ENCODE measurements at regions not wholly inside any gene's neighbourhood (a gene's known extent, or its start where the extent isn't known, plus 50 kb on each side); places are given as distances from the start of the nearest gene placed in this dataset.

- no peak overlapping the region for H3K4me3 Mint-ChIP-seq
- H3K36me3 Mint-ChIP-seq: no peaks in the 10 kb centered on the region
- no peak for DNase-seq (ENCODE audit: low spot score in 2 of 2, unreplicated experiment in 2 of 2)
- no peaks in the 10 kb centered on the region for H3K9me3 Mint-ChIP-seq
- H3K27me3 Mint-ChIP-seq (ENCODE audit: low read depth): peaks cover 45% of the 10 kb centered on the region
- no peak for TF ChIP-seq CTCF (IDR thresholded peaks at IDR 0.05; ENCODE audit: unreplicated experiment)
- no peaks in the 10 kb centered on the region for H3K4me1 Mint-ChIP-seq
- no peak overlapping the region for H3K27ac Mint-ChIP-seq
These were observed 174.0 kb downstream of the IRX2 start for GRCh38 chr5:2577312-2578036.

GRCh38 chr5:2576823-2577222 lies 174.7 kb downstream of the IRX2 start:
- Mint-ChIP-seq H3K27ac (no peak overlapping the region), H3K27me3 (ENCODE audit: low read depth) (peaks cover 49% of the 10 kb centered on the region), H3K4me3 (no peak overlapping the region), H3K4me1 (peaks cover 1% of the 10 kb centered on the region), H3K9me3 (no peaks in the 10 kb centered on the region), H3K36me3 (no peaks in the 10 kb centered on the region)
- DNase-seq (ENCODE audit: low spot score in 2 of 2, unreplicated experiment in 2 of 2): no peak
- no peak for TF ChIP-seq CTCF (IDR thresholded peaks at IDR 0.05; ENCODE audit: unreplicated experiment)

- H3K4me3 Mint-ChIP-seq: no peak overlapping the region
- no peaks in the 10 kb centered on the region for H3K9me3 Mint-ChIP-seq
- H3K27me3 Mint-ChIP-seq (ENCODE audit: low read depth): peaks cover 49% of the 10 kb centered on the region
- no peak overlapping the region for H3K27ac Mint-ChIP-seq
- no peaks in the 10 kb centered on the region for H3K36me3 Mint-ChIP-seq
- peaks cover 11% of the 10 kb centered on the region for H3K4me1 Mint-ChIP-seq
- DNase-seq (ENCODE audit: low spot score in 2 of 2, unreplicated experiment in 2 of 2): no peak
- TF ChIP-seq CTCF (IDR thresholded peaks at IDR 0.05; ENCODE audit: unreplicated experiment): no peak
These were observed 175.6 kb downstream of the IRX2 start for GRCh38 chr5:2575871-2576270.

- no peak overlapping the region for H3K4me3 Mint-ChIP-seq
- H3K9me3 Mint-ChIP-seq: no peaks in the 10 kb centered on the region
- peaks cover 54% of the 10 kb centered on the region for H3K27me3 Mint-ChIP-seq (ENCODE audit: low read depth)
- H3K36me3 Mint-ChIP-seq: no peaks in the 10 kb centered on the region
- DNase-seq (ENCODE audit: low spot score in 2 of 2, unreplicated experiment in 2 of 2): no peak
- TF ChIP-seq CTCF (IDR thresholded peaks at IDR 0.05; ENCODE audit: unreplicated experiment): no peak
- H3K27ac Mint-ChIP-seq: no peak overlapping the region
- peaks cover 17% of the 10 kb centered on the region for H3K4me1 Mint-ChIP-seq
These were observed 176.2 kb downstream of the IRX2 start for GRCh38 chr5:2575292-2575691.

- Mint-ChIP-seq H3K9me3 (no peaks in the 10 kb centered on the region), H3K27ac (no peak overlapping the region), H3K27me3 (ENCODE audit: low read depth) (peaks cover 52% of the 10 kb centered on the region), H3K4me1 (peaks cover 25% of the 10 kb centered on the region), H3K36me3 (no peaks in the 10 kb centered on the region), H3K4me3 (no peak overlapping the region)
- no peak for DNase-seq (ENCODE audit: low spot score in 2 of 2, unreplicated experiment in 2 of 2)
- TF ChIP-seq CTCF (IDR thresholded peaks at IDR 0.05; ENCODE audit: unreplicated experiment): no peak
These were observed 177.3 kb downstream of the IRX2 start for GRCh38 chr5:2574155-2574554.
